HEK293T (cell line): ENCODE measurements at regions not wholly inside any gene's neighbourhood (a gene's known extent, or its start where the extent isn't known, plus 50 kb on each side); places are given as distances from the start of the nearest gene placed in this dataset.
"Not testable (repeated sequence)": the region's sequence is repeated elsewhere in the genome, so short reads cannot be mapped to it uniquely, and the experiment has no call there.

Experiments
- CTCF ChIA-PET: fragments of 350-600 bp; formaldehyde crosslinking; extraction: SDS; loops from one replicate; lab custom pipeline; 2021; ENCODE audit warnings: antibody characterized with exemption, inconsistent platforms; lab: Yijun Ruan, JAX
- POLR2A ChIA-PET: fragments of 350-600 bp; formaldehyde crosslinking; extraction: SDS; loops from one replicate; lab custom pipeline; 2020; ENCODE audit warnings: antibody characterized with exemption, inconsistent platforms; lab: Yijun Ruan, JAX
- DNase-seq: peaks from one replicate; pipeline ENCODE4 v3.0.0; 2012; ENCODE audit warnings: mixed read lengths; ENCODE audit errors: extremely low spot score
- ARNT ChIP-seq: fragments of 450-650 bp; IDR thresholded peaks from 2 replicates; pipeline ENCODE4 v1.6.1; 2017; ENCODE audit warnings: mild to moderate bottlenecking
- CTBP1 ChIP-seq: fragments of 450-650 bp; IDR thresholded peaks from 2 replicates; pipeline ENCODE4 v1.6.1; 2016; ENCODE audit warnings: borderline replicate concordance
- ELF4 ChIP-seq: fragments of 450-650 bp; IDR thresholded peaks from 2 replicates; pipeline ENCODE4 v1.6.1; 2017; ENCODE audit warnings: antibody characterized with exemption
- FOXA1 ChIP-seq: fragments of 450-650 bp; IDR thresholded peaks from 2 replicates; pipeline ENCODE4 v1.6.1; 2016; ENCODE audit warnings: mild to moderate bottlenecking
- FOXK2 ChIP-seq: fragments of 450-650 bp; IDR thresholded peaks from 2 replicates; pipeline ENCODE4 v1.6.1; 2016; ENCODE audit warnings: mild to moderate bottlenecking
- FOXM1 ChIP-seq: fragments of 450-650 bp; IDR thresholded peaks from 2 replicates; pipeline ENCODE4 v1.6.1; 2017; ENCODE audit warnings: mild to moderate bottlenecking, borderline replicate concordance
- HDGF ChIP-seq: fragments of 450-650 bp; IDR thresholded peaks from 2 replicates; pipeline ENCODE4 v1.6.1; 2017; ENCODE audit warnings: antibody characterized with exemption, borderline replicate concordance
- L3MBTL2 ChIP-seq: fragments of 450-650 bp; conservative IDR thresholded peaks from 2 replicates; pipeline ENCODE4 v1.6.1; 2016; ENCODE audit warnings: mild to moderate bottlenecking
- LEF1 ChIP-seq: fragments of 450-650 bp; IDR thresholded peaks from 2 replicates; pipeline ENCODE4 v1.6.1; 2017; ENCODE audit warnings: mild to moderate bottlenecking, borderline replicate concordance
- NFRKB ChIP-seq: fragments of 450-650 bp; IDR thresholded peaks from 2 replicates; pipeline ENCODE4 v1.6.1; 2016; ENCODE audit warnings: mild to moderate bottlenecking, moderate library complexity
- PKNOX1 ChIP-seq: fragments of 450-650 bp; IDR thresholded peaks from 2 replicates; pipeline ENCODE4 v1.6.1; 2016
- SP1 ChIP-seq: fragments of 450-650 bp; IDR thresholded peaks from 2 replicates; pipeline ENCODE4 v1.6.1; 2017
- SUZ12 ChIP-seq: fragments of 450-650 bp; IDR thresholded peaks from 2 replicates; pipeline ENCODE4 v1.6.1; 2016; ENCODE audit warnings: mild to moderate bottlenecking
- TARDBP ChIP-seq: fragments of 450-650 bp; IDR thresholded peaks from 2 replicates; pipeline ENCODE4 v1.6.1; 2016
- ZNF384 ChIP-seq: fragments of 450-650 bp; IDR thresholded peaks from 2 replicates; pipeline ENCODE4 v1.6.1; 2016

GRCh38 chr6:106728296-106728870 is 99.0 kb downstream of the QRSL1 start:
- TF ChIP-seq FOXM1 (no peak), ARNT (no peak), FOXK2 (no peak), ELF4 (no peak), CTBP1 (no peak), NFRKB (no peak), SUZ12 (no peak), L3MBTL2 (no peak), ZNF384 (no peak), HDGF (no peak), LEF1 (no peak), SP1 (no peak)
- CTCF ChIA-PET, result no interaction called here
- DNase-seq, result no peak
- POLR2A ChIA-PET, result no interaction called here

GRCh38 chr6:106727480-106728149 is 98.2 kb downstream of the QRSL1 start:
- ChIA-PET CTCF (no interaction called here), POLR2A (no interaction called here)
- TF ChIP-seq PKNOX1, result peak; percentile 22; the same call in 1 of the 2 replicates
- no peak for TF ChIP-seq ELF4
- no peak for DNase-seq

GRCh38 chr6:106724848-106725247 is 95.5 kb downstream of the QRSL1 start:
- TF ChIP-seq ELF4, result no peak
- no peak for TF ChIP-seq NFRKB
- no peak for TF ChIP-seq PKNOX1
- TF ChIP-seq ZNF384, result no peak
- no peak for TF ChIP-seq L3MBTL2
- ChIA-PET CTCF (no interaction called here), POLR2A (no interaction called here)
- no peak for DNase-seq

- POLR2A ChIA-PET, result no interaction called here
- TF ChIP-seq ZNF384 (no peak), FOXM1 (no peak), FOXA1 (no peak), ELF4 (no peak), NFRKB (no peak), TARDBP (no peak), SUZ12 (no peak), PKNOX1 (no peak)
- no peak for DNase-seq
- CTCF ChIA-PET, result no interaction called here
Observed at GRCh38 chr6:106724337-106724736, 95.0 kb downstream of the QRSL1 start.

GRCh38 chr6:106723419-106723818 is 94.0 kb downstream of the QRSL1 start:
- DNase-seq, CTCF ChIA-PET, POLR2A ChIA-PET: not testable (repeated sequence)

- DNase-seq, CTCF ChIA-PET, POLR2A ChIA-PET: not testable (repeated sequence)
Observed at GRCh38 chr6:106721189-106721588, 91.8 kb downstream of the QRSL1 start.
